ENCODE measurements at regions not wholly inside any gene's neighbourhood (a gene's known extent, or its start where the extent isn't known, plus 50 kb on each side); places are given as distances from the start of the nearest gene placed in this dataset.

GRCh38 chr5:90305041-90305720 lies 104.4 kb downstream of the CETN3 start:
- TF ChIP-seq CTCF (IDR thresholded peaks at IDR 0.05), result no peak
- TF ChIP-seq EP300 (IDR thresholded peaks at IDR 0.05), result no peak
- no peak for TF ChIP-seq POLR2A (IDR thresholded peaks at IDR 0.05)

Measured in stomach (tissue), 4 donors.